GM08714 (cell line): ENCODE measurements at regions not wholly inside any gene's neighbourhood (a gene's known extent, or its start where the extent isn't known, plus 50 kb on each side); places are given as distances from the start of the nearest gene placed in this dataset.

Experiments
- H3K4me3 ChIP-seq: fragments of 200-500 bp; sonication (Bioruptor generic); 2 replicates; pipeline ENCODE4 v1.5.1; 2014; ENCODE audit warnings: mild to moderate bottlenecking, low read length, inconsistent platforms
- ZNF274 ChIP-seq: IDR thresholded peaks from 2 replicates; pipeline ENCODE4 v1.6.1; 2012; ENCODE audit warnings: mild to moderate bottlenecking, low read depth, low read length

GRCh38 chr2:217623281-217623912 lies 379.4 kb downstream of the TNS1 start:
- no peak overlapping the region for H3K4me3 ChIP-seq
- no peak for TF ChIP-seq ZNF274

GRCh38 chr2:217622205-217623060 lies 380.4 kb downstream of the TNS1 start:
- no peak overlapping the region for H3K4me3 ChIP-seq
- no peak for TF ChIP-seq ZNF274

GRCh38 chr2:217621391-217621801 lies 381.4 kb downstream of the TNS1 start:
- TF ChIP-seq ZNF274 = no peak
- H3K4me3 ChIP-seq = no peak overlapping the region

- TF ChIP-seq ZNF274 = no peak
- no peak overlapping the region for H3K4me3 ChIP-seq
These were observed 384.1 kb downstream of the TNS1 start for GRCh38 chr2:217618744-217619143.

GRCh38 chr2:217617616-217618022 lies 385.2 kb downstream of the TNS1 start:
- no peak for TF ChIP-seq ZNF274
- H3K4me3 ChIP-seq = no peak overlapping the region

- H3K4me3 ChIP-seq = no peak overlapping the region
- TF ChIP-seq ZNF274 = no peak
These were observed 385.9 kb downstream of the TNS1 start for GRCh38 chr2:217616936-217617335.

DNA sequence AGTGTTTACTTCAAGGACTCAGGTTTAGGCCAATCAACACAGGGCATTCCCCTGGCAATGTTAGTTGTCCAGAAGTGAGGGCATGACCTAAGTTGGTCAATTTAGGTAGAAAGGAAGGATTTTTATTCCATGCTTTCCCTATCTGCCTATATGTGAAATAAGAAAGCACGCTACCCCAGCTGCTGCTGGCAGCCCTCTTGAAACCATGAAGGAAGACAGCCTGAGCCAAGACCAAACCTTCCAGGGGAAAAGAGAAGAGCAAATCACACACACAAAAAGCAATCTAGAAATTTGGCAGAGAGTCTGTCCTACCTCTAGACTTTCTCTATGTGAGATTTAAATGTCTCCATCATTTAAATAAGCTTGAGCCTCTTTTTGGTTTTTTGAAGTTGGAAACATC lies 387.6 kb downstream of the TNS1 start:
- H3K4me3 ChIP-seq = no peak overlapping the region
- TF ChIP-seq ZNF274 = no peak

- TF ChIP-seq ZNF274 = no peak
- H3K4me3 ChIP-seq = no peak overlapping the region
These were observed 388.3 kb downstream of the TNS1 start for GRCh38 chr2:217614498-217614897.

- TF ChIP-seq ZNF274 = no peak
- no peak overlapping the region for H3K4me3 ChIP-seq
These were observed 388.7 kb downstream of the TNS1 start for GRCh38 chr2:217614096-217614495.

DNA sequence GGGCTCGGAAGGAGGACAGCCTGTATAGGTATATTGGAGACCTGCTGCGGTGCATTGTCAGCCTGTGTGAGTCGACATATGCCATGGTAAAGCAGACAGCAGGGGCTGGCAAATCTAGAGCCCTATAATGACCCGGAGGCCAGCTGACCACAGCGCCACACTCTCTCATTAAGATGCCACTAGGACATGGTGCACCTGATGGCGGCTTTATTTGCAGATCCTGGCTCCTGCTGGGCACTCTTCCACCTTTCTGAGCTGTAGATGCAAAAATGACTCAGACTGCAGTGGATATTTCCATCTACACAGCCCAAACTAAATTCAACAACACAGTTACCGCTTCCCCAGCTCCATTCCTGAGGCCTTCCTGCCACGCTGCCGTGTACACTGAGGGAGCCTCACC lies 389.9 kb downstream of the TNS1 start:
- no peak overlapping the region for H3K4me3 ChIP-seq
- no peak for TF ChIP-seq ZNF274

- H3K4me3 ChIP-seq = no peak overlapping the region
- no peak for TF ChIP-seq ZNF274
These were observed 390.6 kb downstream of the TNS1 start for GRCh38 chr2:217612211-217612610.

DNA sequence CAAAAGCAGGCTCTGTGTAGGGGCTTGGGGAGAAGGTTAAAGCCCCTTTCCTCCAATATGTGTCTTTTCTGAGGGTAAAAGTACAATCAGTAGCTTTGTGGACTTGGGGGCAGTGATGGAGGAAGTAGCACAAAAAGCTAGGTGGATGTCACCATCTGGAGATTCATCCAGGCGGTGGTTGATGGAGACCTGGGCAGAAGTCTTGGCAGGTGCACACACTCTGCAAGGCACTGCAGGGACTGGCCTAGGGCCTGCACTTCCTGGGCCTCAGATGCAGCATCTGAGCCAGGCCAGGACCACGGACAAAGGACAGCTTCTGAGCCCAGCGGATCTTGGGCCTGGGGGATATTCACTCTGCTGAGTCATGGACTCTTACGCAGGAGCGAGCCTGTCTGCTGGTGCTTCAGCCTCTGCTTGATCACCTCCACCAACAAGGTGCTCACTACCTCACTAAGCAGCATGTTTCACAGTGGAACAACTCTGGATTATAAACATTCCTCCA lies 391.1 kb downstream of the TNS1 start:
- no peak for TF ChIP-seq ZNF274
- no peak overlapping the region for H3K4me3 ChIP-seq

DNA sequence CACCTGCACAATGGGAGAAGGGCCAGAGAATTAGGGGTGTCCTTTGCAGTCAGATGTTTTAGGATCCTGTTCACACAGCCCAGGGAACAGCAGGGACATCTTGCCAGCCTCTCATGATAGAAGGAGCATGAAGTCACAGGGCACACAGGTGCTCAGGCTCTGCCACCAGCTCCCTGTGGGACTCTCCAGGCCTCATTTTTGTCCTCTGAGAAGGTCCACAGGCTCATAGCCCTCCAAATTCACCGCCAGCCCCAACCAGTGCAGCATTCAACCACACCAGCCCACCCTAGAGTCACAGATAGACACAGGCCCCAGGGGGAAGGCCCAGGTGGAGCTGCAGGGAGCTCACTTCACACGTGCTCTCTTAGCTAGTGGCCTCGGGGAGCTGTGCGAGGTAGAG lies 391.7 kb downstream of the TNS1 start:
- no peak for TF ChIP-seq ZNF274
- H3K4me3 ChIP-seq = no peak overlapping the region

DNA sequence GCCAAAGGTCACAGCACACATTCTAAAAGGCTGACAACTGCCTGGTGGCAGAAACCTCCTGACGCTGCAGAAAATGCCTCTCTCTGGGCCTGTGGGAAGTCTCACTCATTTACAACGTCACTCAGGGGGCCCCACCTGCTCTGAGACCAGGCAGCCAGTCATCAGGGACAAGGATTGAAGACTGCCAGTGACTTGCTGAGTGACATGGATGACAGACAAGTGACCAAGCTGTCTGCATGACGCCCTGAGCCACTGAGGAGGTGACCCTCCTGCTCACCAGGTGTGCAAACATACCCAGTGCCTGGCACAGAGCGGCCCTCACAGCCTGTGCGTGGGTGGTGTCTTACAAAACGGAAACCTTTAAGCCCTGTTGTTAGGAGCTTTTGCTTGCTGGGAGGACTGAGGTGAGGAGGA lies 392.4 kb downstream of the TNS1 start:
- no peak for TF ChIP-seq ZNF274
- no peak overlapping the region for H3K4me3 ChIP-seq

GRCh38 chr2:217609952-217610351 lies 392.8 kb downstream of the TNS1 start:
- TF ChIP-seq ZNF274 = no peak

GRCh38 chr2:217606296-217606695 lies 396.5 kb downstream of the TNS1 start:
- no peak for TF ChIP-seq ZNF274
- H3K4me3 ChIP-seq = no peak overlapping the region

More at GRCh38 chr2:217609952-217610351, 392.8 kb downstream of the TNS1 start:
- H3K4me3 ChIP-seq = no peak overlapping the region
